HG03521 (cell line): ENCODE measurements at regions not wholly inside any gene's neighbourhood (a gene's known extent, or its start where the extent isn't known, plus 50 kb on each side); places are given as distances from the start of the nearest gene placed in this dataset.

Experiments used
- ATAC-seq: cut with Tn5 transposase; IDR thresholded peaks from one replicate; pipeline ENCODE4 v1.9.1; 2021; ENCODE audit warnings: mild to moderate bottlenecking, moderate library complexity; ENCODE audit not compliant: unreplicated experiment

DNA sequence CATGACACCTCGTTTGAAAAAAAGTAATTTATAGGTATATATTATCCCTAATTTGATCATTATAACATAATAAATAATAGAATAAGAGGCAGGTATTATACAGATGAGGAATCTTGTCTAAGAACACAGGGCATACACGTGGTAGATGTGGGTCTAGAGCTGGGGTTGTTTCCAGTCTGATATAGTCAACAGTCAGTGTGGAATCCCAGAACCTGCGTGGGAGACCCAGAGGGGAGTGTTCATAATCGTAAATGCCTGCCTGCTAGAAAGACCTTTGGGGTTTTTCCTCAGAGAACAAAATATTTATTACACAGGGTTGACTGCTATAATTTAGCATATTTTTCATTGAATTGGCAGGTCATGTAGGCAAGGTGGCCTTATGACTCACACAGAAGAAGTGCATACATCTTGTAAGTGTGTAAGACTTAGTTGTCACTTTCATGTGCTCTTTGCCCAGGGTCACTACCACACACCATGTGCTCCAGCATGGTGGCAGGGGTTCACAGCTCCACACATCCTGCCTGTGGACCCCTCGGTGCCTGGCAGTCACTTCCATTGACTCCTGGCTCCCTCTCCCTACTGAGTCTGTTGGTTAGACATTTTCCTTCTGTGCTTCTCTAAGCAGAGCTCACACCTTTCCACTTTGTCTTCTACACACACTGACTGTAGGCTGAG, 94.9 kb upstream of the IKZF1 start:
- ATAC-seq = no peak

DNA sequence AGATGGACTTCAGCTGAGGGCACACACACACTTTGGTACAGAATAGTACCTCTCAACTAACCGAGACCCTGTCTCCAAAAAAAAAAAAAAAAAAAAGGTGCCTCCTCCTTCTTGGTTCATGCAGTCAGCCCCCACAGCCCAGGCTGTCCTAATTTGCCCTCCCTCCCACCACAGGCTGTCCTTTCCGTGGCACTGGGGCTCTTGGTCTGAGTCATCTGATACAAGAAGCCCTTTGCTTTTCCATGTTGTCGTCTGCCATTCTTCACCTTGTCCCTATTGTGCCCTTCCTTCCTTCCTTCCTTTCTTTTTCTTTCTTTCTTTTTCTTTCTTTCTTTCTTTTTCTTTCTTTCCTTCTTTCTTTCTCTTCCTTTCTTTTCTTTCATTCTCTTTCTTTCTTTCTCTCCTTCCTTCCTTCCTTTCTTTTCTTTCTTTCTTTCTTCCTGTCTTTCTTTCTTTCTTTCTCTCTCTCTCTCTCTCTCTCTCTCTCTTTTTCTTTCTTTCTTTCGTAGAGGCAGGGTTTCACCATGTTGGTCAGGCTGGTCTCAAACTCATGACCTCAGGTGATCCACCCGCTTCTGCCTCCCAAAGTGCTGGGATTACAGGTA, 96.0 kb upstream of the IKZF1 start:
- no peak for ATAC-seq

DNA sequence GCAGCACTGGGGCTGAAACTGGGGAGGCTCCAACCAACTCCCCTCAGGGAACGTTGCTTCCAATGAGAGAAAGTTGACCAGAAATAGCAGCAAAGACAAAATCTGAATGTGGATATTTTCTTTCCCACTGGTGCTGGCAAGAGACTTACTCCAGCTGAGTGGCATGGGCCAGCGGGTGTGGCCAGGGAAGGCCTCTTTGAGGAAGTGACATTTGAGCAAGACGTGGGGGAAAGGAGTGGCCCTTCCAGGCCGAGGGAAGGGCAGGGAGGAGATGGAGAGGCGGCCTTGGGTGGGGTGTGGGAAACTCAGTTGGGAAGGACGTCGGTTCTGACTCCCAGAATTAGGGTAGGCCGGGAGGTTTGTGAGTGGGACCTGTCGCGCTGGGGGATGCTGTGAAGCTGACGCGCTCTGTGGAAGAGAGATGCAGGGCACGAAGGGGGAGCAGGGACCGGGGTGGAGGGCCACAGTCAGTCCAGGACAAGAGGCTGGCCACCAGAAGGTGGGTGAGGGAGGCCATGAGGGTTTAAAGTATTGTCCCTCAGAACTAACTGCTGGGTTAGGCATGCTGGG, 96.7 kb upstream of the IKZF1 start:
- no peak for ATAC-seq

DNA sequence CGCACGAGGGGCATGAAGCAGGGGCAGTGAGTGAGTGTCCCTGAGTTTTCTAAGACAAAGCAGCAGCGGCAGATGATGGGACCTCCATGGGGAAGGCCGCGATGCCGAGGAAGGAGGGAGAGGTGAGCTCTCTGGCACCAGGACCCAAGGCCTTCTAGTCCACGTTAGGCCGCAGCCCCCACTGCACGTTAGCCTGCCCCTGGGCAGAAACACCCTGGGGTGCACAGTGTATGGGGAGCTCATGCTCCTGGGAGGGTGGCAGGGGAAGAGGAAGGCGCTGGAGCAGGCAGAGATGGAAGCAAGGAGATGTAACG, 97.3 kb upstream of the IKZF1 start:
- ATAC-seq = no peak

DNA sequence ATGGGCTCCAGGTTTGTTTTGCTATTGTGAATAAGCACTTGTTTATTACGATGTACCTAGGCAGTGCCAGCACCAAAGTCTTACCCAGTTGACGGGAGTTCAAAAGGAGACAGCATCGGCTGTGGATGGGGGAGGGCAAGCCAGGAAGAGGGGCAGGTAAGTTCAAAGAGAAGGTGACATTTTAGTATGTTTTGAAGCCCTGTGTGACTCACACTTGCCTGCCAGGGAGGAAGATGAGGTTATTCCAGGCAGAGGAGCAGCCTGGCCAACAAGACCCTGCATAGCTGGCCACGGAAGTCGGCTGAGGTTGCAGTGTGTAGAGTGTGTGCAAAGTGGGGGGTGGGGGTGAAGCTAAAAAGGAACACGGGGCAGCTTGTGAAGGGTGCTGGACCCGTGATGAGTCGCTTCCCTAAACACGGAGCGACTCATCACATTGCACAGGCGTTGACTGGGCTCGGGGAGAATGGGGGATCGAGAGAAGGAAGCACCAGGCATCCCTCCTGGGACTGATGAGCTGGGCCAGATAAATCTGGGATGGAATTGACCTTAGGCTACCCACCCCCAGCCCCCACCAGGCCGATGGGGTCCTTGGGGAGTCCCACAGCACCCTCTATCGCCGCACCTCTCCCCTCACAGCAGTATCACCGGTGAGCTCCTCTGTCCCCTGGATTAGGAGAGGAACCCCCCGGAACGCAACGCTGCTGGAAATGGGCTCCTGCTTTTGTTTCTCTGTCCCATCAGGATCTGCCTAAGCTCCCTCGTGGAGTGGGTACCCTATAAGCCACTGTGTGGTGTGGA, 97.9 kb upstream of the IKZF1 start:
- no peak for ATAC-seq

DNA sequence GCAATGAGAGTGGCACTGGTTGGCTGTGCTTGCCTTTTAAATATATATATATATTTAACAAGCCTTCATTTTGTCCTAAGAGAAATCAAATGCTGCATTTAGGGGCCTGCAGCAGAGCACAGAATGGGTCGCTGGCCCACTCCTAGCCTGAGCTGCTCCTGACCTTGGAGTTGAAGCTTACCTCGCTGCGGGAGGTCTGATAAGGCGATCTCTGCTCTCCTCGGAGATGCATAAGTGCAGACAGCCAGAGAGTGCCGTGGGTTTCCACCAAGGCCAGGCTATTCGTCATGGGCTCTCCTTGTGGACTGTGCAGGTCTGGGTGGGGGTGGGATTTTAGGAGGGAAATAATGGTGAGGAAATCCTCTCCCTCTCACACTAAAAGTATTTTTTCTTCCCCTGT, 99.5 kb upstream of the IKZF1 start:
- ATAC-seq = no peak

DNA sequence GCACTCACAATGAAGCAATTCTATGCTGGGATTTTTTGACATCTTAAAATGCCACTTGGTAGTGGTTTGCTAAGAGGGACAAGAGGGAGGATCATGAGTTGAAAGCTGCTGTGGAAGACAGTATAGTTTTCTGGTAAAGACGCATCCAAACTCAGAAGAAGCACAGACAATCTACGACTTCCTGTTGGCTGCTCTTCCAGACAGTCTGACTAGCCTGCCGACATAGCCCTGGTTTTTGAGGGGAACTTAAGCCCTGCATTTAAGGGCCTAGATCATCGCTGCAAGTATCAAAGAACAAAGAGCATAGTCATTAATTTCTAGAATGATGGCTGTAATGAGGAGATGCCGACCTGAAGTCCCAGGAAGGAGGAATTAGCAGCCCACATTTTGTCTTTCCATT, 99.9 kb upstream of the IKZF1 start:
- ATAC-seq = no peak

DNA sequence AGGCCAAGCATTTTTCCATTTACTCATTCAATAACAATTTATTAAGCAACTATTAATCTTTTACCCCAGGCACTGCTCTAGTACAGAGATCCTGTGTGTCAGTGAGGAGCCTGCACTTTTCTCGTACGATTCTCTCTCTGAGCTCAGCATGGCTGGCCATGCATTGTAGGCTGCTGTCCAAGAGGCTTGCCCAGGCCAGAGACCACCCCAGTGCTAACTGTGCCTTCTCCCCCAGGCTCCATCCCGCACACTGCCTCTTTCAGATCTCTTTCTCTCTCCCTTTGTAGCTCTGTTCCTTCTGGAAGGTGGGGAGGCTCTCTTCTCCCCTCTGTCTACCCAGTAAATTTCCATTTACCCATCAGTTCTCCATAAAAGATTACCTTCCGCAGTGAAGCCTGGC, 101.0 kb upstream of the IKZF1 start:
- no peak for ATAC-seq

DNA sequence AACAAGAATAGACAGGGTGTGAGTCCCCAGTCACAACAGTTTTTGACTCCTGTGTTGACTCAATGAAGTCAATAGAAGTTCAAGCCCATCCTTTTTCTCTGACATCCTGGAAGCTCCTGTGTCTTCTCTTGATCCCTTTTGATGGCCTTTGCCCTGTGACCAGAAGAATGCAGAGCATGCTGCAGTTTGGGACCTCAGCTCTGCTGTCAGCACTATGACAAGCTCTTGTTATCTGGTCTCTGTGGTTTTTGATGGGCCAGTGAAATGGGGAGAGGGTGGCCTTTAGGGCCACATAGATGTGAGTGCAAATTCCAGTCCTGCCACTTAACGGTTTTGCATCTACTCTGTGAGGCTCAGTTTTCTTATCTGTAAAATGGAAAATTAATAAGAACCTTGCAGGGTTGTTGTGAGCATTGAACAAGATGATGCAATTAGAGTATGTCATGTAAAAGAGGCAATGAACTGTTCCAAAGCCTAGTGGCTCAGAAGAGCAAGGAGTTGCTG, 102.4 kb upstream of the IKZF1 start:
- ATAC-seq = no peak

DNA sequence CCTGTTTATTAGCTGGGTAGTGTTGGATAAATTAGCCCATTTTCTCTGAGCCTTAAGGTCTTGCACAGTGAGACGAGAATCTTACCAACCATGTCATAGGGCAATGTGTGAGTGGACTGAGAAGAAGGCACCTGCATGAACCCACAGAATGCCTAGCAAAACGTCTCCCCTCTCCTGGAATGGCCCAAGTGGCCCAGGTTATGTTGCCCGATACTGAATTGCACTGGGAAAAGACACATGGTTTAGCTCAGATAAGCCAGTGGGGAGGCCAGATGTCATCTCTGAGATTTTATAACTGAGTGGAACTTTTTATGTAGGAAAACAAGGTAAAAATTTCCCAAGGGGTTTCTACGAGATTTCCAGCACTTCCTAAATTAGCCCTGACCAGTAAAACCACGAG, 104.7 kb upstream of the IKZF1 start:
- ATAC-seq = no peak

DNA sequence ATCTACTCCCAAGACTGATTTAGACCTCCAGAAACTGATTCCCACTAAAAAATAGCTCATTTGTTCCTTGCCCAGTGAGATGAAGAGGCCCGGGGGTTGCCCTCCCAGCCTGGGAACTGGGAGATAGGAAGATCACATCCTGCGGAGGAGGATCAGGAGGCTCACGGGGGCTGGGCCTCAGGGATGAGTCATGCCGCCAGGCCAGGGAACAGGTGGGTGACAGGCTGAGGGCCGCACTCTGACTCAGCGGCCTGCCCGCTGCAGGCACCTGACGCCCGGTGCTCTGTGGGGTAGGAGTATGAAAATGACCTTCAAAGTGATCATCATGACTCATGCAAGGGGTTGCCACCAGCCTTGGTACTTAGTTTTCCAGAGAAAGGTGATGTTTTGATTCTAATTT, 104.5 kb upstream of the ZPBP start:
- peak; percentile 69 for ATAC-seq

DNA sequence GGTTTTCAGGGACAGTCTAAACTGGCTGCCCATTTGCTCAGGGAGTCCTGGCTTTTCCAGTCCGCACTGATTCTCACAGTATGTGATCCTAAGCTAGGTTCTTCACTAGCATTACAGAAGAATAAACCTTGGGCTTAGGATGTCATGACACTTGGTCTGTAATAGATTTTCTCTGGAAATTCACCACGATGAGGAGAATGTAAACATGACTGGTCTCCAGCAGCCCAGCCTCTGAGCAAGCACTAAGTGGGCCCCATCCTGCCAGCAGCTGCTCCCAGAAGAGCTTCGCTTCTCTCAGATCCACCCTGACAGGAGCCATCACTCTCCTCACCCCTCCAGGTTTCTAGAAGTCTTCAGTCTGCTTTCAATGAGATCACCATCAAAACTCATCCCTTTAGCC, 103.7 kb upstream of the ZPBP start:
- no peak for ATAC-seq

DNA sequence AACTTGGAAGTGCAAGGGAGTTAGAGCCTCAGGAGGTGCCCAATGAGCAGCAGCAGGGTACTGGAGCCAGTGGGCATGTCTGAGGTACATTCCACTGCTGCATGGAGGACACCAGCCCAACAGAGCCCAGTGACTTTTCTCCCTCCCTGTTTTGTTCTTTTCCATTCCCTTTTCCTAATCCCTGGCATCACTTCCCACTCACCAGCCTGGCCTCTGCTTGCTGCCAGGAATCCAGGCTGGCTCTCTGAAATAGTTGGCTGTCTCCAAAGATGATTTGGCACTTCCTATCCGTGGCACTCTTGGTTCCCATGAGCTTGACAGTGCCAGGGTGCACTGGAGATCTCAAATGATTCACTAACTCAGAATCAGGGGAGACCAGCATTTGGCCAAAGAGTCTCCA, 97.7 kb upstream of the ZPBP start:
- ATAC-seq = no peak

DNA sequence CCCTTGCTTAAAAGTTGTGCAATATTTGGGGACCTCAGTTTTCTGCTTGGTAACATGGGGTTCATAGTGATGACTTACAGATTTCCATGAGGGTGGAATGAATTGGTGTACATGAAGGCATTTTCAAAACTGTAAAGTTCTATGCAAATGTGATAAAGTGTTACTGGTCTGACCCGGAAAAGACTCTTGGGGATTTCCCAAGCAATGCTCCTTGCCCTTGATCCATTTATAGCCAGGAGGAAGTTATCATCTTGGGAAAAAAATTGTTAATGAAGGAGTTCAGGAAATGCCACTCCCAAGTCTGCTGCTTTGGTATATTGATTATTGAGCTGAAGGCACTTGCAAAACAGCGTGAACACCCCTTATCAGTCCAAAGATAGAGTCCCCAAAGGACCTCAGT, 96.3 kb upstream of the ZPBP start:
- ATAC-seq = no peak

DNA sequence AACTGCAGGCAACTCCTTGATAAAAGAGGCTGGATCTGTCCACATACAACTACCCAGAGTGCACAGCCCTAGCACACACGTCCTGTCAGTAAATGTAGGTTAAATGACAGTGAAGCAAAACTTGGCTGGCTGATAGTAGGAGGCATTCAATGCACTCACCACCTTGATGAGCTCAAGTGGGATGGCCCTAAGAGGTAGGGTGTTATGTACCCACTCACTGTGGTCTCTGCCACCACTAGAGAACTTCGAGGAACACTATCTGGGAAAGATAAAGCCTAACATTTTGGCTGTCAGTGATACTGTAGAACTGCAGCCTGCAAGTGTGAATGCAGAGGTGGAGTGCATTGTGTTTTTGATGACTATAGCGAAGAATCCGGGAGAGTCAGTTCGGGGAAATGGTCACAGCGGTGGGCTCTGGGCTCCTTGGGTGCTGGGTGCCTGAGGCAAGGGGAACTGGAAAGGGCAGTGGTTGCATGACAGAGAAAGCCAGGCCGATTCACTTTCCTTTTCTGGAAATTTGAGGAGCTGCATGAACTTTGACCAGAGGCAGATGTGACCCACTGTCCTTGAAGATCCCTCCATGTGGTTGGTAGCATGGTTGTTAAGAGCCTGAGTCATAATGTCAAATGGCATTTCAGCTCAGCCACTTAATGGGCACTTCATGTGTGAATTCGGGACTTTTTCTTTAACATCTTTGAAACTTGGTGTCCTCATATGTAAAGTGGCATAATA, 93.1 kb upstream of the ZPBP start:
- ATAC-seq = no peak

DNA sequence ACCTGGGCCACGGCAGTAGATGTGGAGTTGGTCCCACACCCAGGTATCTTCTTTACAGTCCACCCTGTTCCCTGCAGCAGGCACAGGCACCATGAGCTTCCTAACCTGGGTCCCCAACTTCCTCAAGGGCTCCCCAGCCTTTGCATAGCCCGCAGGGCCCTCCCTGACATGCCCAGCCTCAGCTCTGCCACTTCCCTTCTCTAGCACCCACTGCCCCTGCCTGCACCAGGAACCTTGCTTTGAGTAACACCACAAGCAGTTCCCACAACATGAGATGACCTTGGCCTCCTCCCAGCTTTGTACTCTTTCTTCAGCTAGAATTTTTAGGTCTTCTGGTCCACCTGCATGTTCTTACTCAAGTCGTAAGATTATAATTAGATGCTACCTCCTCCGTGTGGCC, 92.2 kb upstream of the ZPBP start:
- no peak for ATAC-seq

DNA sequence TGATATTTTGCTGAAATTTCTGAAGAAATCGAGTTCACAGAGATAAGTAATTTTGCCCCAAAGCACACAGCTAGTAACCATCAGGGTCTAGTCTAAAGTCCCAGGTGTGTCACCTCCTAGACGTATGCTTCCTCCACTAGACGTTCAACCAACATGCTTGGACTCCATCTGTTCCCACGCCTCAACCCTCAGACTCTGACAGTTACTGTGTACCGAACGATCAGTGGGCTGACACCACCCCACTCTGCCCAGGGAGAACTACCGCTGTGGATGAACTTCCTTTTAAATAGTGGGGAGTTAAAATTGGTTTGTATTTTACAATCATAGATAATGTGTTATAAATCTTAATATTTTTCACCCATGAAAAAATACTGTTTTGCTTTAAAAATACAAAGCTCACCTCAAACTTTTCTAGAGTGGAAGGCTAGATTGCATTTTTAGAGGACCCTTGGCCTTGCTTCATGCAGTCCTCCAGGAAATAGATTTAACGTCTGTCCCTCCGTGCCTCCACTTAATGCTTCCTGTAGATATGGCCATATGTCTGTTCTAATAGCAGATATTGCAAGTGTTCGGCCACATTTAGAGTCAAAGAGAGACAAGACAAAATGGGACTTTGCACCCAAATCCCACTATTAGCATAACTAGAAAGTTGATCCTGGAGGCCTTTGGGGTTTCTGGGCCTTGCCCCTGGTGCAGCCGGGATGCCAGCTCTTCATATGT, 91.4 kb upstream of the ZPBP start:
- no peak for ATAC-seq

DNA sequence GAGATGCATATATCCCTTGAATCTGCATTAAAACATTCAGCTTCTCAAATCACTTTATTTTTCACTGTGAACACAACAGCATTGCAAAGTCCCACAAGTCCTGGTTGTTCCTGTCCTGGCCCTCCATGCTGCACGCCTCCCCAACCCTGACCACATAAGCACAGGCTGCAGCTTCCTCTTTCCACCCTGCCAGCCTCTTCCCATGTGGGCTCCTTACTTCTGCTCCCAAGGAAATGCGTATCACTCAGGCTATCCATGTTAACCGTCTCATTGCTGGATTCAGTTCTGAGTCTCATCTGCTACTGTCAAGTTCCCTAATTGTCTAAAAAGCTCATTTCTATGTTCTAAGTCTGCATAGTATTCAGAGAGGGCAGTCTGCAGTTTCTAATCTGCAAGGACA, 89.7 kb upstream of the ZPBP start:
- ATAC-seq = no peak

DNA sequence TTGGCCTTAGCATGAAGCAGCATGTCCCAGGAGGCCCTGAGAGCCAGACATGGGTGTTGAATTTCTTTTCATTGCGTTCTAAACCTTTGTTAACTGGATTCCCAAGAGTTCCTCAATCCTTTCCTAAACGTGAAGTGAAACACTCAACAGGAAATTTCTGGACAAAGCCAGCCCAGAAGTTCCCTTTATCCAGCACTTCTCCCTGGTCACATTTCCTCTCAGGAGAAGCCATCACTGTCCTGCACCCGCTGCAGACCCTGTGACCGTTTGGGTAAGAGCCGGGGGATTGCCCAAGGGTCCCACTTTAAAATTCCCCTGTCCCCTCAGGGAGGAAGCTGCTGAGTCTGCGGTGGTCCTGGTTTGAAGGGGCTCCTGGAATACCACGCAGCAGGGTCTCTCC, 88.0 kb upstream of the ZPBP start:
- ATAC-seq = no peak

DNA sequence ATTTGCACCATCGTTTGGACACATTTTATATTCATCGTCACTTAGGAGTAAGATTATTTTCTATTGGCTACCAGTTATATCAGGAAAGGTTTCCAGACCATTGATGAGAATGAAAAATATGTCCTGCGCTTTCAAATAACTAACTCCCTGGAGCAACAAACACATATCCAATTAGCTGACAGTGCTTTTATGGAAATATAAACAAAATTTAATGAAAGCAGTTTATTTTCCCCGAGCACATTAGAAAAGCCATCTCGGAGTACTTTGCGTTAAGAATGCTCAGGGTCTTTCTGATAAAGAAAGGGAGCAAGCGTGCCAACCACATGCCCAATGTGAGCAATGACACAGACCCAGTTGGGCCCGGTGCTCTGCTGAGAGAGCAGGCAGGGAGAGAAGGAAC, 85.1 kb upstream of the ZPBP start:
- ATAC-seq = no peak

DNA sequence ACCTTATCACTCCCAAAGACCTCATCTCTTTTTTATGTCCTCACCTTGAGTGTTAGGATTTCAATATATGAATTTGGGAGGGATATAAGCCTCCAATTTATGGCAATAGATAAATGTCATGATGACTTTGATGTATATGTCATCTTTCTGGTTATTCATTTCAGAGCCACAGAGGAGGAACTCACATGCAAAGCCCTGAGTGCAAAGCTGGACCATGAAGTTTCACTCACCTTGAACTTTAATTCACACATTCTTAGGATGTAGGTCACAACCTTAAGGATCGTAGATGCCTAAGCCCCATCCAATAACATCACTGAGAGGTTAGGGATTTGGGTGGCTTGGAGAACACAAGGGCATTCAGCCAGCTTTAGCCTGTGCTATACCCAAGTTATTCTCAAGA, 81.9 kb upstream of the ZPBP start:
- ATAC-seq = no peak
